SU-DHL-6 (cell line): ENCODE measurements at regions not wholly inside any gene's neighbourhood (a gene's known extent, or its start where the extent isn't known, plus 50 kb on each side); places are given as distances from the start of the nearest gene placed in this dataset.

Experiments
- EZH2phosphoT487 ChIP-seq: fragments of 200-600 bp; sonication (generic), shearing (Covaris generic); conservative IDR thresholded peaks from 2 replicates; pipeline ENCODE4 v1.6.1; 2018; ENCODE audit warnings: mild to moderate bottlenecking, antibody characterized with exemption, low read length, moderate library complexity, mixed read lengths
- TF ChIP-seq, protein P1 (sequence below): fragments of 200-600 bp; sonication (generic); IDR thresholded peaks from one replicate; pipeline ENCODE4 v1.5.1; 2017; ENCODE audit warnings: antibody characterized with exemption, mild to moderate bottlenecking, low read length, moderate library complexity; ENCODE audit not compliant: insufficient read depth, poor library complexity, severe bottlenecking

DNA sequence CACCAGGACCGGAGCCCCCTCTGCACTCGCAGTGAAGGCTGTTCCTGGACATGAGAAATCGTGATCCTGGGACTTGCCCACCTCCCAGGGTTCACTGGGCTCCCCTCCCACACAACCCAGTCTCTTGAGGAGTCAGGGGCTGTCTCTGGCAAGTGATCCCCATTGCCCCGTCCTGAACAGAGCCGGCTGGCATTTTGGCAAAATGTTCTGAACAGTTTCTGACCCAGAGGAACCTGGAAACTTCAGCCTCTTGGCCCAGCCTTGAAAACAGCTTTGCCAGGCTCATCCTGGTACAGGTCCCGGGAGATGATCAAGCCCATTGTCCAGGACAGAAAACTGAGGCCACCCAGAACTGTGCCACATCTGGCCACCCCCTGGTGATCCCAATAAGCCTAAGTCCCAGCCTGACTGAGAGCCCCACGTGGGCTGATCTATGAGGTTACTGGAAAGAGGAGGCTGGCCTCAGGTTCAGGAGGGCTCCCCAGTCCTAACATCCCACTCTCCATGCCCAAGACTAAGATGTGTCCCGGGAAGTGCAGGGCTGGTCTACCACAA, 115.7 kb downstream of the OAT start:
- TF ChIP-seq, protein P1, sequence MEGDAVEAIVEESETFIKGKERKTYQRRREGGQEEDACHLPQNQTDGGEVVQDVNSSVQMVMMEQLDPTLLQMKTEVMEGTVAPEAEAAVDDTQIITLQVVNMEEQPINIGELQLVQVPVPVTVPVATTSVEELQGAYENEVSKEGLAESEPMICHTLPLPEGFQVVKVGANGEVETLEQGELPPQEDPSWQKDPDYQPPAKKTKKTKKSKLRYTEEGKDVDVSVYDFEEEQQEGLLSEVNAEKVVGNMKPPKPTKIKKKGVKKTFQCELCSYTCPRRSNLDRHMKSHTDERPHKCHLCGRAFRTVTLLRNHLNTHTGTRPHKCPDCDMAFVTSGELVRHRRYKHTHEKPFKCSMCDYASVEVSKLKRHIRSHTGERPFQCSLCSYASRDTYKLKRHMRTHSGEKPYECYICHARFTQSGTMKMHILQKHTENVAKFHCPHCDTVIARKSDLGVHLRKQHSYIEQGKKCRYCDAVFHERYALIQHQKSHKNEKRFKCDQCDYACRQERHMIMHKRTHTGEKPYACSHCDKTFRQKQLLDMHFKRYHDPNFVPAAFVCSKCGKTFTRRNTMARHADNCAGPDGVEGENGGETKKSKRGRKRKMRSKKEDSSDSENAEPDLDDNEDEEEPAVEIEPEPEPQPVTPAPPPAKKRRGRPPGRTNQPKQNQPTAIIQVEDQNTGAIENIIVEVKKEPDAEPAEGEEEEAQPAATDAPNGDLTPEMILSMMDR, result no peak
- no peak for TF ChIP-seq EZH2phosphoT487
